ENCODE measurements at regions not wholly inside any gene's neighbourhood (a gene's known extent, or its start where the extent isn't known, plus 50 kb on each side); places are given as distances from the start of the nearest gene placed in this dataset.

DNA sequence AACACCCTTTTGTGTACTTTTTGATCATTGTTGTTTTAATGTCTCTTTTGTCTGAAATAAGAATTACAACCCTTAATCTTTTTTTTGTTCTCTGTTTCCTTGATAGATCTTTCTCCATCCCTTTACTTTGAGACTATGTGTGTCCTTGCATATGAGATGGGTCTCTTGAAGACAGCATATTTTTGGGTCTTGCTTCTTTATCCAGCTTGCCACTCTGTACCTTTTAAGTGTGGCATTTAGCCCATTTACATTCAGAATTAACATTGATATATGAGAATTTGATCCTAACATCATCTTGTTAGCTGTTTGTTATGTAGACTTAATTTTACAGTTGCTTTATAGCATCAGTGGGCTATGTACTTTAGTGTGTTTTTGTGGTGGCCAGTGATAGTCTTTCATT lies 382.5 kb downstream of the MED10 start:
- Mint-ChIP-seq H3K4me3 (no peak overlapping the region), H3K27me3 (peaks cover 6% of the 10 kb centered on the region), H3K4me1 (ENCODE audit: unreplicated experiment) (peaks cover under 1% of the 10 kb centered on the region), H3K36me3 (no peaks in the 10 kb centered on the region), H3K9me3 (peaks cover 15% of the 10 kb centered on the region), H3K27ac (no peak overlapping the region)
- TF ChIP-seq, protein P1, sequence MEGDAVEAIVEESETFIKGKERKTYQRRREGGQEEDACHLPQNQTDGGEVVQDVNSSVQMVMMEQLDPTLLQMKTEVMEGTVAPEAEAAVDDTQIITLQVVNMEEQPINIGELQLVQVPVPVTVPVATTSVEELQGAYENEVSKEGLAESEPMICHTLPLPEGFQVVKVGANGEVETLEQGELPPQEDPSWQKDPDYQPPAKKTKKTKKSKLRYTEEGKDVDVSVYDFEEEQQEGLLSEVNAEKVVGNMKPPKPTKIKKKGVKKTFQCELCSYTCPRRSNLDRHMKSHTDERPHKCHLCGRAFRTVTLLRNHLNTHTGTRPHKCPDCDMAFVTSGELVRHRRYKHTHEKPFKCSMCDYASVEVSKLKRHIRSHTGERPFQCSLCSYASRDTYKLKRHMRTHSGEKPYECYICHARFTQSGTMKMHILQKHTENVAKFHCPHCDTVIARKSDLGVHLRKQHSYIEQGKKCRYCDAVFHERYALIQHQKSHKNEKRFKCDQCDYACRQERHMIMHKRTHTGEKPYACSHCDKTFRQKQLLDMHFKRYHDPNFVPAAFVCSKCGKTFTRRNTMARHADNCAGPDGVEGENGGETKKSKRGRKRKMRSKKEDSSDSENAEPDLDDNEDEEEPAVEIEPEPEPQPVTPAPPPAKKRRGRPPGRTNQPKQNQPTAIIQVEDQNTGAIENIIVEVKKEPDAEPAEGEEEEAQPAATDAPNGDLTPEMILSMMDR (conservative IDR thresholded peaks at IDR 0.05): no peak
- DNase-seq (ENCODE audit: extremely low spot score, unreplicated experiment): no peak

DNA sequence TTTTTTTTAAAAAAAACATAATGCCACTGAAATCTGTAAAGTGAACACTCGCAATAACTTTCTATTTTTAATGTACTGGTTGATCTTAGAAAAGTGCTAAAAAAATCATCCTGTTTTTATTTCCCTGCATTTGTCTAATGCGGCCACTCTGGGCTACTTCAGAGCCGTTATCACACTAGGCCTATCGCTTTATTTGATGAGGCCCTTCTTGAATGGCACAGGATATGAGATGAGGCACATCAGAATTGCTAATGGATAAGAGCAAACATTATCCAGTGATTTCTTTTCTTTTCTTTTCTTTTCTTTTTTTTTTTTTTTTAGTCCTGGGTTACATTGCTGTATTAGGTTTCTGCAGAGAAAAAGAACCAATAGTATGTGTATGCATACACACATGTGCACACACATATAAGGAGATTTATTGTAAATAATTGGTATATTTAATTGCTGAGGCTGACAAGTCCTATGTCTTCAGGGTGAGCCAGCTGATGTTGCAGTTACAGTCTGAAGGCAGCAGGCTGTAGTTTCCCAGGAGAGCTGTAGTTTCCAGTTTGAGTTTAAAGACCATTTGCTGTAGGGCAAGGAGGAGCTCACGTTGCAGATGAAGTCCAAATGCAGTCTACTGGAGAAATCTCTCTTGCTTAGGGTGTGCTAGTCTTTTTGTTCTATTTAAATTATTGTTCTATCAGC lies 391.7 kb downstream of the MED10 start:
- Mint-ChIP-seq H3K4me3 (no peak overlapping the region), H3K4me1 (ENCODE audit: unreplicated experiment) (no peaks in the 10 kb centered on the region), H3K36me3 (no peaks in the 10 kb centered on the region), H3K27me3 (no peaks in the 10 kb centered on the region), H3K27ac (no peak overlapping the region), H3K9me3 (no peaks in the 10 kb centered on the region)
- DNase-seq (ENCODE audit: extremely low spot score, unreplicated experiment): no peak
- TF ChIP-seq, protein P1 (conservative IDR thresholded peaks at IDR 0.05): no peak

DNA sequence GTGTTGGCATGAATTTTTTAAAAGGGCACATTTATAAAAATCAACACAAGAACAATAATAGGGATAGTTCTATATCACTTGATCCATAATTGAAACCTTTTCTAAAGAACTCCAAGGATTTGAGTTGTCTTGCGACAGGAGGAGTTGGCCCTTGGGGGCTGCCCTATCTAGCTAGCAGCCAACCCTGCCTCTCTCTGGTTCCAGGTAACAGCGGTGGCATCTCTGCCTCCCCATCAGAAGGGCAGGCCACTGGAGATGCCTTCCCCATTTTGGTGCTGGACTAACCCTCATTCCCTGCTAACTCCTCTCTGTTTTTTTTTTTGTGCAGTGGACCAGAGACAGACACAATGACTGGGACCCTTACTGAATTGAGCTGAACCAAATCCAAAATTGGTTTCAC lies 393.0 kb downstream of the MED10 start:
- Mint-ChIP-seq H3K4me3 (no peak overlapping the region), H3K27me3 (no peaks in the 10 kb centered on the region), H3K36me3 (no peaks in the 10 kb centered on the region), H3K9me3 (no peaks in the 10 kb centered on the region), H3K4me1 (ENCODE audit: unreplicated experiment) (peaks cover 2% of the 10 kb centered on the region), H3K27ac (no peak overlapping the region)
- no peak for DNase-seq (ENCODE audit: extremely low spot score, unreplicated experiment)
- TF ChIP-seq, protein P1 (conservative IDR thresholded peaks at IDR 0.05): no peak

DNA sequence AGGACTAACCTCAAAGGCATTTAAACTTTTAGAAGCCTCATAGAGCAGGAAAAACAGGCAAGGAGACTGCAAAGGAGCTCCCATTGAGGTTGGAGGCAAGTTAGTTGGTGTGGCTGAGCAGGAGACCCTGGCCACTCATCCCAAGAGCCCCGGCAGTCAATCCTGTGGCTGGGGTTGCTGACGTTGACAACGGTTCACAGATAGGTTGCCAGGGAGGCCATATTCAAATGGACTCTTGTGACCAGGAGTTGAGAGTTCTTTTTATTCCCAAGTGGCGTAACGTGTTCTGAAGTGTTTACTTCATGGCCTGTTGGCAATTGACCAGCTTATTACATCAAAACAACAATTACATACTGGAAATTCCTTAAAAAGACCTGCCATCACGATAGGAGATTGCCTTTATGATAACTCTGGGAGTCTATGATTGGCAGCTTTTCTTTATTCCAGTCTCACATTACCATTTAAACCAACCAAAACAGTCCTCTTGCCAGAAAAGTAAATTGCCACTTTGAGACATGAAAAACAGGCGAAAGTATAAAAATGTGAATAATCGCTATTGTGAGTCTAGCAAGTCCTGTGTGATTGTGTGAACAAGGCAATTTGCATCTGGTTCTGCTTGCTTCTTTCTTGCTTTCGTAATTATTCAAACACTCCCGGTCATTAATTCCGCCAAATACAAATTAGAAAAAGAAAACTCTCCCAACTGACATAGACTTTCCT lies 394.9 kb downstream of the MED10 start:
- TF ChIP-seq, protein P1 (conservative IDR thresholded peaks at IDR 0.05): no peak
- Mint-ChIP-seq H3K36me3 (no peaks in the 10 kb centered on the region), H3K27ac (no peak overlapping the region), H3K9me3 (no peaks in the 10 kb centered on the region), H3K4me1 (ENCODE audit: unreplicated experiment) (peaks cover 17% of the 10 kb centered on the region), H3K4me3 (no peak overlapping the region), H3K27me3 (no peaks in the 10 kb centered on the region)
- DNase-seq (ENCODE audit: extremely low spot score, unreplicated experiment): no peak

DNA sequence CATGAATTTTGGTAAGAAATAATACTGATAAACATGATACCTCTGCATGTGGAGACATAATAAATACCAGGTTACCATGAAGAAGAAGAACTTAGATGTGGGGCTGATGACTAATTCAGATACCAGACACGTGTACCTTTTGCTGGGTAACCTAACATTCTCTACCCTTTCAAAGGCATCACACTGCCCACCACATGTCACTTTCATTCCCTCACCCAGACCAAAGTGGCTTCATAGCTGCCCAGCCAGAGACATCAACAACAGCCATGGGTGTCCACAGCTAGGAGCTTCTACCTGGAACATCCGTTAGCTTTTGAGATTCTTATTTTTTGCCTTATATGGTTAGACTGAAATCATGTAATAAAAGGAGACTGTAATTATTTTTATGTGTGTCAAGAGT lies 396.8 kb downstream of the MED10 start:
- Mint-ChIP-seq H3K27ac (no peak overlapping the region), H3K36me3 (no peaks in the 10 kb centered on the region)

More for the DNA sequence above, 396.8 kb downstream of the MED10 start:
- H3K9me3 Mint-ChIP-seq: peaks cover 4% of the 10 kb centered on the region
- no peak overlapping the region for H3K4me3 Mint-ChIP-seq
- peaks cover 18% of the 10 kb centered on the region for H3K4me1 Mint-ChIP-seq (ENCODE audit: unreplicated experiment)
- TF ChIP-seq, protein P1 (conservative IDR thresholded peaks at IDR 0.05): no peak
- no peak for DNase-seq (ENCODE audit: extremely low spot score, unreplicated experiment)
- peaks cover 3% of the 10 kb centered on the region for H3K27me3 Mint-ChIP-seq
